ENCODE measurements at regions not wholly inside any gene's neighbourhood (a gene's known extent, or its start where the extent isn't known, plus 50 kb on each side); places are given as distances from the start of the nearest gene placed in this dataset.

DNA sequence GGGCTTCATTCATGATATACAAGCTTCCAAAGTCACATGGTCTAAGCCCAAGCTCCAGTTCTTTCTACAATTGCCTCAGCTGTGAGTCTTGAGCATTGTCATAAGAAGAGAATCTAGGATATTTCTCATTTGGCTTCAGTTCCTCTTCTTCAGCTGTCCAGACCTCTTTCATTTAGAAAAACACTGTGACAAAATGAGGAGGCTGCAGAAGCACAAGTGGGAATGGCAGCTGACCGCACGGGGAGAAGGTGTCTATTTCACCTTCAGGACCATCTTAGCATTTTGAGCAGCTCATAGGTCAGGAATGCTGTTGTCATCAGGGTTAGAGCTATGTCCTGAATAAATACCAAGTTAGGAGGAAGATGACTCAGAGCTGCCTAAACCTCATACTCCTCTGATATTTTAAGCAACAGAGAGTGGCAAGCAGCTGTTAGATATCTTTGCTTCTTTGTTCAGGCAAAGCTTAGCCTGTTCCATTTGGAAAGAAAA is 390.1 kb upstream of the CITED2 start (continued):
- TF ChIP-seq ZNF830 (CRISPR knock-in tag; IDR thresholded peaks at IDR 0.05), result no peak
- no peak for TF ChIP-seq UBTF (IDR thresholded peaks at IDR 0.05; ENCODE audit: borderline replicate concordance in 1 of 2, low read depth in 2 of 2, low read length in 2 of 2)
- TF ChIP-seq ELK1 (CRISPR knock-in tag; IDR thresholded peaks at IDR 0.05), result no peak
- TF ChIP-seq, protein P1, sequence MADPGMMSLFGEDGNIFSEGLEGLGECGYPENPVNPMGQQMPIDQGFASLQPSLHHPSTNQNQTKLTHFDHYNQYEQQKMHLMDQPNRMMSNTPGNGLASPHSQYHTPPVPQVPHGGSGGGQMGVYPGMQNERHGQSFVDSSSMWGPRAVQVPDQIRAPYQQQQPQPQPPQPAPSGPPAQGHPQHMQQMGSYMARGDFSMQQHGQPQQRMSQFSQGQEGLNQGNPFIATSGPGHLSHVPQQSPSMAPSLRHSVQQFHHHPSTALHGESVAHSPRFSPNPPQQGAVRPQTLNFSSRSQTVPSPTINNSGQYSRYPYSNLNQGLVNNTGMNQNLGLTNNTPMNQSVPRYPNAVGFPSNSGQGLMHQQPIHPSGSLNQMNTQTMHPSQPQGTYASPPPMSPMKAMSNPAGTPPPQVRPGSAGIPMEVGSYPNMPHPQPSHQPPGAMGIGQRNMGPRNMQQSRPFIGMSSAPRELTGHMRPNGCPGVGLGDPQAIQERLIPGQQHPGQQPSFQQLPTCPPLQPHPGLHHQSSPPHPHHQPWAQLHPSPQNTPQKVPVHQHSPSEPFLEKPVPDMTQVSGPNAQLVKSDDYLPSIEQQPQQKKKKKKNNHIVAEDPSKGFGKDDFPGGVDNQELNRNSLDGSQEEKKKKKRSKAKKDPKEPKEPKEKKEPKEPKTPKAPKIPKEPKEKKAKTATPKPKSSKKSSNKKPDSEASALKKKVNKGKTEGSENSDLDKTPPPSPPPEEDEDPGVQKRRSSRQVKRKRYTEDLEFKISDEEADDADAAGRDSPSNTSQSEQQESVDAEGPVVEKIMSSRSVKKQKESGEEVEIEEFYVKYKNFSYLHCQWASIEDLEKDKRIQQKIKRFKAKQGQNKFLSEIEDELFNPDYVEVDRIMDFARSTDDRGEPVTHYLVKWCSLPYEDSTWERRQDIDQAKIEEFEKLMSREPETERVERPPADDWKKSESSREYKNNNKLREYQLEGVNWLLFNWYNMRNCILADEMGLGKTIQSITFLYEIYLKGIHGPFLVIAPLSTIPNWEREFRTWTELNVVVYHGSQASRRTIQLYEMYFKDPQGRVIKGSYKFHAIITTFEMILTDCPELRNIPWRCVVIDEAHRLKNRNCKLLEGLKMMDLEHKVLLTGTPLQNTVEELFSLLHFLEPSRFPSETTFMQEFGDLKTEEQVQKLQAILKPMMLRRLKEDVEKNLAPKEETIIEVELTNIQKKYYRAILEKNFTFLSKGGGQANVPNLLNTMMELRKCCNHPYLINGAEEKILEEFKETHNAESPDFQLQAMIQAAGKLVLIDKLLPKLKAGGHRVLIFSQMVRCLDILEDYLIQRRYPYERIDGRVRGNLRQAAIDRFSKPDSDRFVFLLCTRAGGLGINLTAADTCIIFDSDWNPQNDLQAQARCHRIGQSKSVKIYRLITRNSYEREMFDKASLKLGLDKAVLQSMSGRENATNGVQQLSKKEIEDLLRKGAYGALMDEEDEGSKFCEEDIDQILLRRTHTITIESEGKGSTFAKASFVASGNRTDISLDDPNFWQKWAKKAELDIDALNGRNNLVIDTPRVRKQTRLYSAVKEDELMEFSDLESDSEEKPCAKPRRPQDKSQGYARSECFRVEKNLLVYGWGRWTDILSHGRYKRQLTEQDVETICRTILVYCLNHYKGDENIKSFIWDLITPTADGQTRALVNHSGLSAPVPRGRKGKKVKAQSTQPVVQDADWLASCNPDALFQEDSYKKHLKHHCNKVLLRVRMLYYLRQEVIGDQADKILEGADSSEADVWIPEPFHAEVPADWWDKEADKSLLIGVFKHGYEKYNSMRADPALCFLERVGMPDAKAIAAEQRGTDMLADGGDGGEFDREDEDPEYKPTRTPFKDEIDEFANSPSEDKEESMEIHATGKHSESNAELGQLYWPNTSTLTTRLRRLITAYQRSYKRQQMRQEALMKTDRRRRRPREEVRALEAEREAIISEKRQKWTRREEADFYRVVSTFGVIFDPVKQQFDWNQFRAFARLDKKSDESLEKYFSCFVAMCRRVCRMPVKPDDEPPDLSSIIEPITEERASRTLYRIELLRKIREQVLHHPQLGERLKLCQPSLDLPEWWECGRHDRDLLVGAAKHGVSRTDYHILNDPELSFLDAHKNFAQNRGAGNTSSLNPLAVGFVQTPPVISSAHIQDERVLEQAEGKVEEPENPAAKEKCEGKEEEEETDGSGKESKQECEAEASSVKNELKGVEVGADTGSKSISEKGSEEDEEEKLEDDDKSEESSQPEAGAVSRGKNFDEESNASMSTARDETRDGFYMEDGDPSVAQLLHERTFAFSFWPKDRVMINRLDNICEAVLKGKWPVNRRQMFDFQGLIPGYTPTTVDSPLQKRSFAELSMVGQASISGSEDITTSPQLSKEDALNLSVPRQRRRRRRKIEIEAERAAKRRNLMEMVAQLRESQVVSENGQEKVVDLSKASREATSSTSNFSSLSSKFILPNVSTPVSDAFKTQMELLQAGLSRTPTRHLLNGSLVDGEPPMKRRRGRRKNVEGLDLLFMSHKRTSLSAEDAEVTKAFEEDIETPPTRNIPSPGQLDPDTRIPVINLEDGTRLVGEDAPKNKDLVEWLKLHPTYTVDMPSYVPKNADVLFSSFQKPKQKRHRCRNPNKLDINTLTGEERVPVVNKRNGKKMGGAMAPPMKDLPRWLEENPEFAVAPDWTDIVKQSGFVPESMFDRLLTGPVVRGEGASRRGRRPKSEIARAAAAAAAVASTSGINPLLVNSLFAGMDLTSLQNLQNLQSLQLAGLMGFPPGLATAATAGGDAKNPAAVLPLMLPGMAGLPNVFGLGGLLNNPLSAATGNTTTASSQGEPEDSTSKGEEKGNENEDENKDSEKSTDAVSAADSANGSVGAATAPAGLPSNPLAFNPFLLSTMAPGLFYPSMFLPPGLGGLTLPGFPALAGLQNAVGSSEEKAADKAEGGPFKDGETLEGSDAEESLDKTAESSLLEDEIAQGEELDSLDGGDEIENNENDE (IDR thresholded peaks at IDR 0.05; ENCODE audit: low read depth, low read length), result no peak

Data from K562 (cell line).